Right atrium auricular region (tissue), 2 donors: ENCODE measurements at regions not wholly inside any gene's neighbourhood (a gene's known extent, or its start where the extent isn't known, plus 50 kb on each side); places are given as distances from the start of the nearest gene placed in this dataset.

Experiments
- DNase-seq: peaks from one replicate; pipeline ENCODE4 v3.0.0-alpha.2; 2019; ENCODE audit warnings: low spot score
- H3K27ac ChIP-seq, 2 donors: fragments of 200-600 bp; sonication (generic); 1 replicate in 1 of 2; 2 replicates in 1 of 2; pipeline ENCODE4 v1.5.1; 2016 to 2019
- H3K27me3 ChIP-seq, 2 donors: fragments of 200-600 bp; sonication (generic); one replicate each; pipeline versions ENCODE4 v1.5.1 to v1.6.0; 2017 to 2019
- H3K36me3 ChIP-seq: fragments of 200-600 bp; sonication (generic); one replicate; pipeline ENCODE4 v1.5.1; 2016
- H3K4me1 ChIP-seq, 2 donors: fragments of 200-600 bp; sonication (generic); one replicate each; pipeline versions ENCODE4 v1.5.1 to v1.6.0; 2017 to 2019
- H3K4me3 ChIP-seq, 2 donors: fragments of 200-600 bp; sonication (generic); 1 replicate in 1 of 2; 2 replicates in 1 of 2; pipeline ENCODE4 v1.5.1; 2017 to 2019; ENCODE audit warnings: mild to moderate bottlenecking in 1 of 2, moderate library complexity in 1 of 2
- H3K9me3 ChIP-seq, 2 donors: fragments of 200-600 bp; sonication (generic); one replicate each; pipeline ENCODE4 v1.5.1; 2019
- CTCF ChIP-seq, 2 donors: fragments of 200-600 bp; sonication (generic); IDR thresholded peaks; one replicate each; pipeline ENCODE4 v1.5.1; 2019; ENCODE audit warnings: antibody characterized with exemption in 2 of 2

DNA sequence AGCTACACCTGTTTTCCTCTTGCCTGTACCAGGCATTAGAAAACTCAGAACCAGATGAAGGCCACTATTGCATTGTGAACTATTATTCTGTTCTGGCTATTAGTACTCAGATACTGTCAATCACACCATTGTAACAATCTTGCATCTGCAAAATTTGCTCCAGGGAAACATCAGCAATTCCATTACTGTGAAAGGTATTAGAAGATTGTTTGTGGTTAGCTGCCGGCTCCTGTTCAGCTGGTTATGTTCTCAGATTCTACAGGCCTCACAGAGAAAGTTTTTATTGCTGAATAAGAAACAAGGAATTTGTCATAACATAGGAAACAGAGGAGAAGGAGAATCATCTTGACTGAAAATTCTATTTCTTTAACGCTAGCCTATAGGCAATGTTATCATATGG is 179.9 kb downstream of the PLOD2 start:
- Histone ChIP-seq H3K27me3 (no peaks in the 10 kb centered on the region), H3K9me3 (peaks cover 0 to 15% of the 10 kb centered on the region in 2 donors), H3K4me3 (no peak overlapping the region), H3K4me1 (no peaks in the 10 kb centered on the region), H3K36me3 (no peaks in the 10 kb centered on the region), H3K27ac (no peak overlapping the region)
- TF ChIP-seq CTCF (IDR thresholded peaks at IDR 0.05): no peak
- no peak for DNase-seq

DNA sequence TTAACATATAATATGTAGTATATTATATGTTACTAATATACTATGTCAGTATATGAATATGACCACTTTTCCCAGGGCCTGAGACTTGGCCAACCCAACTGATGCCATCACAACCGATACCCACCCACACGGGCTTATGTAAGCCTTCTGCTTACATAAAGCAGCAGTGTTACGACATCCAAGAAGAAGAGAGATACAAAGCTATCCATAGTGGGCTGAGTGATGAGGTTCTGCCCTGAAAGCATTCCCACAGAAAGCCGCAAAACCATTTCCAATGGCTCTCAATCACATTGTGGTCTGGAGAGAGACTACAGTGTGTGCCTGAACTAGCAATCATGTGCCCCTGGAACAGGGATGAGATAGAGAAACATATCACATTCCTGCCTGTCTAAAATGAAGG is 177.9 kb downstream of the PLOD2 start:
- no peaks in the 10 kb centered on the region for H3K4me1 ChIP-seq
- TF ChIP-seq CTCF (IDR thresholded peaks at IDR 0.05): no peak
- DNase-seq: no peak
- H3K36me3 ChIP-seq: no peaks in the 10 kb centered on the region
- no peaks in the 10 kb centered on the region for H3K27me3 ChIP-seq
- peaks cover 0 to 15% of the 10 kb centered on the region in 2 donors for H3K9me3 ChIP-seq
- no peak overlapping the region for H3K4me3 ChIP-seq
- H3K27ac ChIP-seq: no peak overlapping the region
